Adrenal gland (tissue), 9 donors: ENCODE measurements at regions not wholly inside any gene's neighbourhood (a gene's known extent, or its start where the extent isn't known, plus 50 kb on each side); places are given as distances from the start of the nearest gene placed in this dataset.

Source experiments
- DNase-seq, 7 donors: peaks; one replicate each; pipeline ENCODE4 v3.0.0-alpha.2; 2019 to 2020
- H3K27ac ChIP-seq, 5 donors: fragments of 200-600 bp; sonication (generic) in 4 of 5; 1 replicate in 3 of 5; 2 replicates in 2 of 5; pipeline versions ENCODE4 v1.5.1 to v1.8.0; 2016 to 2020; ENCODE audit warnings: mild to moderate bottlenecking in 1 of 5
- H3K27me3 ChIP-seq: fragments of 200-600 bp; 2 replicates; pipeline ENCODE4 v1.8.0; 2021
- H3K36me3 ChIP-seq, 2 donors: fragments of 200-600 bp; replicated peaks in 1 of 2; 1 replicate in 1 of 2; 2 replicates in 1 of 2; pipeline versions ENCODE4 v1.5.1 to v1.8.0; 2018 to 2022
- H3K4me1 ChIP-seq, 2 donors: fragments of 200-600 bp; replicated peaks in 1 of 2; 1 replicate in 1 of 2; 2 replicates in 1 of 2; pipeline versions ENCODE4 v1.5.1 to v1.8.0; 2018 to 2021
- H3K4me3 ChIP-seq, 4 donors: fragments of 200-600 bp; sonication (generic) in 3 of 4; one replicate each; pipeline ENCODE4 v1.5.1; 2016 to 2018
- H3K9me3 ChIP-seq, 3 donors: fragments of 200-600 bp; sonication (generic) in 1 of 3; replicated peaks in 1 of 3; 1 replicate in 2 of 3; 2 replicates in 1 of 3; pipeline versions ENCODE4 v1.5.1 to v1.8.0; 2016 to 2021
- CTCF ChIP-seq, 6 experiments: fragments of 450-650 bp in 4 of 6; fragments of 200-600 bp in 2 of 6; sonication (generic) in 1 of 6; IDR thresholded peaks; 1 replicate in 5 of 6; 2 replicates in 1 of 6; pipeline versions ENCODE4 v1.5.1 to v1.8.0; 2016 to 2021; ENCODE audit warnings: antibody characterized with exemption in 6 of 6, mild to moderate bottlenecking in 2 of 6, moderate library complexity in 1 of 6
- POLR2A ChIP-seq, 2 donors: fragments of 450-650 bp; IDR thresholded peaks; one replicate each; pipeline ENCODE4 v1.6.1; 2017; ENCODE audit warnings: antibody characterized with exemption in 2 of 2, mild to moderate bottlenecking in 2 of 2, moderate library complexity in 1 of 2
- WGBS, 4 donors: extraction: QIAGEN DNeasy Blood & Tissue Kit in 2 of 4; methylation state at CpG; one replicate each; pipeline versions ENCODE4 v1.1.5 to v1.1.7; 2013 to 2017; 5-methylcytosine and 5-hydroxymethylcytosine counted together
- intact Hi-C, 2 donors: fragments of 100-400 bp; cut with DNase I; formaldehyde crosslinking; loops; one replicate each; pipeline versions ENCODE4 v1.14.1 to v1.15.0; 2022 to 2023
- donor health status: healthy with polysubstance abuse.
- donor health status: Bipolar disorder and iron deficiency.
- donor health status: DM: yes; HTN: yes; CAD: no.
- donor health status: DM: no; HTN: no; CAD: no.
- donor health status: DM: no; HTN: no; CAD: no.

- H3K9me3 ChIP-seq: no peaks in the 10 kb centered on the region
- H3K27me3 ChIP-seq: no peaks in the 10 kb centered on the region
- intact Hi-C loops: no loop called here
- WGBS, 4 donors: 88 to 92% (median 92%) methylated on average over 5 of the region's 5 CpGs
- no peaks in the 10 kb centered on the region for H3K4me1 ChIP-seq
- TF ChIP-seq CTCF (IDR thresholded peaks at IDR 0.05): no peak
- no peak for TF ChIP-seq POLR2A (IDR thresholded peaks at IDR 0.05)
- DNase-seq: no peak
- H3K4me3 ChIP-seq: no peak overlapping the region
- peaks cover 0 to 5% of the 10 kb centered on the region in 2 donors for H3K36me3 ChIP-seq
- no peak overlapping the region for H3K27ac ChIP-seq
Observed at GRCh38 chr11:107174856-107175255, 156.6 kb upstream of the GUCY1A2 start.

- no peak overlapping the region for H3K4me3 ChIP-seq
- no peaks in the 10 kb centered on the region for H3K4me1 ChIP-seq
- H3K27ac ChIP-seq: no peak overlapping the region
- DNase-seq: no peak
- H3K9me3 ChIP-seq: no peaks in the 10 kb centered on the region
- no peaks in the 10 kb centered on the region for H3K27me3 ChIP-seq
- peaks cover 0 to 5% of the 10 kb centered on the region in 2 donors for H3K36me3 ChIP-seq
- whole genome bisulfite sequencing, 4 donors: 51 to 73% (median 65%) methylated on average over 2 of the region's 2 CpGs
- intact Hi-C loops: no loop called here
- TF ChIP-seq POLR2A (IDR thresholded peaks at IDR 0.05) (no peak), CTCF (IDR thresholded peaks at IDR 0.05) (no peak)
Observed at GRCh38 chr11:107172996-107173395, 154.7 kb upstream of the GUCY1A2 start.

- intact Hi-C loops: no loop called here
- no peaks in the 10 kb centered on the region for H3K27me3 ChIP-seq
- 0 to 34% (median 1%) methylated on average over 1 of the region's 1 CpG for WGBS, 4 donors
- H3K9me3 ChIP-seq: no peaks in the 10 kb centered on the region
- no peak overlapping the region for H3K4me3 ChIP-seq
- H3K27ac ChIP-seq: no peak overlapping the region
- no peaks in the 10 kb centered on the region for H3K36me3 ChIP-seq
- TF ChIP-seq CTCF (IDR thresholded peaks at IDR 0.05): no peak
- TF ChIP-seq POLR2A (IDR thresholded peaks at IDR 0.05): no peak
- DNase-seq: no peak
- H3K4me1 ChIP-seq: peaks cover 0 to 6% of the 10 kb centered on the region in 2 donors
Observed at GRCh38 chr11:107157809-107158187, 139.5 kb upstream of the GUCY1A2 start.

- H3K4me3 ChIP-seq: no peak overlapping the region
- no peaks in the 10 kb centered on the region for H3K27me3 ChIP-seq
- DNase-seq: no peak
- H3K27ac ChIP-seq: no peak overlapping the region
- intact Hi-C loops: no loop called here
- H3K36me3 ChIP-seq: no peaks in the 10 kb centered on the region
- WGBS, 4 donors: 50 to 62% (median 59%) methylated on average over 3 of the region's 3 CpGs
- peaks cover 0 to 6% of the 10 kb centered on the region in 2 donors for H3K4me1 ChIP-seq
- H3K9me3 ChIP-seq: no peaks in the 10 kb centered on the region
- TF ChIP-seq POLR2A (IDR thresholded peaks at IDR 0.05) (no peak), CTCF (IDR thresholded peaks at IDR 0.05) (no peak)
Observed at GRCh38 chr11:107157146-107157808, 139.0 kb upstream of the GUCY1A2 start.
